GM21786 (cell line): ENCODE measurements at regions not wholly inside any gene's neighbourhood (a gene's known extent, or its start where the extent isn't known, plus 50 kb on each side); places are given as distances from the start of the nearest gene placed in this dataset.
"Not testable (repeated sequence)": the region's sequence is repeated elsewhere in the genome, so short reads cannot be mapped to it uniquely, and the experiment has no call there.

Source experiments
- ATAC-seq: cut with Tn5 transposase; IDR thresholded peaks from one replicate; pipeline ENCODE4 v1.9.1; 2021; ENCODE audit not compliant: unreplicated experiment

- no peak for ATAC-seq
These were observed 332.1 kb upstream of the CELF2 start for GRCh38 chr10:10685566-10685965.

GRCh38 chr10:10687751-10688150, 329.9 kb upstream of the CELF2 start:
- ATAC-seq = no peak

GRCh38 chr10:10699427-10699826, 318.2 kb upstream of the CELF2 start:
- no peak for ATAC-seq

GRCh38 chr10:10701084-10701611, 316.5 kb upstream of the CELF2 start:
- ATAC-seq = no peak

- no peak for ATAC-seq
These were observed 315.5 kb upstream of the CELF2 start for GRCh38 chr10:10702211-10702610.

GRCh38 chr10:10703382-10703781, 314.3 kb upstream of the CELF2 start:
- no peak for ATAC-seq

GRCh38 chr10:10712155-10712704, 305.4 kb upstream of the CELF2 start:
- no peak for ATAC-seq

GRCh38 chr10:10714327-10714726, 303.3 kb upstream of the CELF2 start:
- no peak for ATAC-seq

GRCh38 chr10:10716972-10717371, 300.7 kb upstream of the CELF2 start:
- no peak for ATAC-seq

- no peak for ATAC-seq
These were observed 295.2 kb upstream of the CELF2 start for GRCh38 chr10:10722422-10722821.

GRCh38 chr10:10725196-10725595, 292.5 kb upstream of the CELF2 start:
- ATAC-seq = no peak

- ATAC-seq = no peak
These were observed 291.6 kb upstream of the CELF2 start for GRCh38 chr10:10726101-10726500.

GRCh38 chr10:10727411-10727810, 290.3 kb upstream of the CELF2 start:
- ATAC-seq = not testable (repeated sequence)

- ATAC-seq = no peak
These were observed 289.9 kb upstream of the CELF2 start for GRCh38 chr10:10727812-10728211.

- no peak for ATAC-seq
These were observed 287.1 kb upstream of the CELF2 start for GRCh38 chr10:10730471-10731043.

GRCh38 chr10:10731366-10731765, 286.3 kb upstream of the CELF2 start:
- ATAC-seq = no peak

GRCh38 chr10:10734356-10735064, 283.2 kb upstream of the CELF2 start:
- ATAC-seq = no peak

GRCh38 chr10:10745291-10745690, 272.4 kb upstream of the CELF2 start:
- ATAC-seq = no peak

- ATAC-seq = no peak
These were observed 262.2 kb upstream of the CELF2 start for GRCh38 chr10:10755490-10755889.

GRCh38 chr10:10758306-10758705, 259.4 kb upstream of the CELF2 start:
- no peak for ATAC-seq

GRCh38 chr10:10759806-10760205, 257.9 kb upstream of the CELF2 start:
- ATAC-seq = not testable (repeated sequence)

GRCh38 chr10:10765017-10765416, 252.7 kb upstream of the CELF2 start:
- no peak for ATAC-seq
